Keratinocyte (primary cell): ENCODE measurements at regions not wholly inside any gene's neighbourhood (a gene's known extent, or its start where the extent isn't known, plus 50 kb on each side); places are given as distances from the start of the nearest gene placed in this dataset.

Experiments
- DNase-seq: peaks from one replicate; pipeline ENCODE4 v3.0.0-alpha.2; 2011; ENCODE audit warnings: low read depth, missing footprints, low spot score
- FAIRE-seq: peaks from 2 replicates; lab custom pipeline; 2011; peaks lifted over from hg19 to GRCh38; lab: Jason Lieb, UNC
- H2AFZ ChIP-seq: 2 replicates; pipeline ENCODE4 v1.6.0; 2012; ENCODE audit warnings: low read length, control low read depth, inconsistent platforms; ENCODE audit not compliant: control insufficient read depth
- H3K27ac ChIP-seq: 2 replicates; pipeline ENCODE4 v1.5.1; 2011; ENCODE audit warnings: low read length; ENCODE audit not compliant: control insufficient read depth, insufficient read depth
- H3K27me3 ChIP-seq: 3 replicates; pipeline ENCODE4 v1.6.0; 2011; ENCODE audit warnings: low read length; ENCODE audit not compliant: control insufficient read depth, insufficient read depth; ENCODE audit errors: extremely low read depth
- H3K36me3 ChIP-seq, 2 experiments: 2 replicates in 1 of 2; 3 replicates in 1 of 2; pipeline ENCODE4 v1.5.1; 2011; ENCODE audit warnings: low read length in 2 of 2, mild to moderate bottlenecking in 1 of 2; ENCODE audit not compliant: control insufficient read depth in 2 of 2, insufficient read depth in 2 of 2; ENCODE audit errors: extremely low read depth in 1 of 2
- H3K4me1 ChIP-seq: 3 replicates; pipeline ENCODE4 v1.5.1; 2011; ENCODE audit warnings: low read length; ENCODE audit not compliant: control insufficient read depth, insufficient read depth; ENCODE audit errors: extremely low read depth
- H3K4me2 ChIP-seq: 3 replicates; pipeline ENCODE4 v1.6.0; 2011; ENCODE audit warnings: low read depth, low read length; ENCODE audit not compliant: control insufficient read depth, insufficient read depth; ENCODE audit errors: extremely low read depth
- H3K4me3 ChIP-seq, 3 experiments: fragments of 200-600 bp in 1 of 3; sonication (generic) in 1 of 3; 2 replicates in 2 of 3; 3 replicates in 1 of 3; pipeline ENCODE4 v1.5.1; 2011 to 2016; ENCODE audit warnings: low read length in 3 of 3, mild to moderate bottlenecking in 3 of 3, control low read depth in 2 of 3, inconsistent platforms in 1 of 3, low read depth in 1 of 3, mixed read lengths in 1 of 3, mixed run types in 1 of 3, moderate library complexity in 1 of 3; ENCODE audit not compliant: control insufficient read depth in 2 of 3, insufficient read depth in 2 of 3; ENCODE audit errors: extremely low read depth in 1 of 3
- H3K79me2 ChIP-seq: 2 replicates; pipeline ENCODE4 v1.6.0; 2012; ENCODE audit warnings: low read length; ENCODE audit not compliant: control insufficient read depth, insufficient read depth
- H3K9ac ChIP-seq: 3 replicates; pipeline ENCODE4 v1.6.0; 2011; ENCODE audit warnings: low read length; ENCODE audit not compliant: control insufficient read depth, insufficient read depth; ENCODE audit errors: extremely low read depth
- H3K9me1 ChIP-seq: 3 replicates; pipeline ENCODE4 v1.6.0; 2011; ENCODE audit warnings: low read length; ENCODE audit not compliant: control insufficient read depth, insufficient read depth; ENCODE audit errors: extremely low read depth
- H3K9me3 ChIP-seq: 2 replicates; pipeline ENCODE4 v1.5.1; 2012; ENCODE audit warnings: low read depth, low read length; ENCODE audit not compliant: control insufficient read depth
- H4K20me1 ChIP-seq: 3 replicates; pipeline ENCODE4 v1.6.0; 2011; ENCODE audit warnings: low read length; ENCODE audit not compliant: control insufficient read depth, insufficient read depth; ENCODE audit errors: extremely low read depth
- EZH2 ChIP-seq: IDR thresholded peaks from one replicate; pipeline ENCODE4 v1.6.1; 2012; ENCODE audit warnings: inconsistent platforms, mild to moderate bottlenecking, low read length, moderate library complexity
- dilution Hi-C: fragments of 300-500 bp; cut with MboI; formaldehyde crosslinking; loops from one replicate; pipeline ENCODE4 v1.7.0; 2020; ENCODE audit warnings: low sequenced_read_pairs; ENCODE audit not compliant: extremely low pct_ligation_motif_present
- TF ChIP-seq, protein P1 (sequence below), 3 experiments: IDR thresholded peaks in 1 of 3; conservative IDR thresholded peaks in 1 of 3; optimal IDR thresholded peaks in 1 of 3; 2 replicates in 2 of 3; 3 replicates in 1 of 3; pipeline versions ENCODE3 to v1.5.1; 2011; ENCODE audit warnings: low read length in 3 of 3, mild to moderate bottlenecking in 3 of 3, moderate library complexity in 2 of 3, control low read depth in 1 of 3, inconsistent platforms in 1 of 3; ENCODE audit not compliant: insufficient read depth in 2 of 3; ENCODE audit errors: extremely low read depth in 1 of 3

DNA sequence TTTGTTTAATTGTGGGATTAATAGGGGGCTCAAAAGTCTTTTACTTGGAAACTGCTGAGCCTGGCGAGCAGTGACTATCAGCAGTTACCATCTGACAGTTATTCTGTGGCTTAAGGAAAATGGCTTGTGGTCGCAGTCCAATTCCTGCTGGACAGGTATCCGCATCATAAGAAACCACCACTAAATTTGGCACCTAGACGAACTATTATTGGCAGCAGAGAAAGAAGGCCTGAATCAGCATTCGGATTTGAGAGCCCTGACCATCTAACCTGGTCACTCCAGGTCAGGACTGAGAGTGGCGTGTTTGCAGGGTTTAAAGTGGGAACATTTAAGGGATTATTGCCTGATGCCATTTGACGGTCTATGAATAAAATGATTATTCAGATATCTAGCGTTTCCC lies 146.4 kb downstream of the RPS12 start:
- TF ChIP-seq, protein P1, sequence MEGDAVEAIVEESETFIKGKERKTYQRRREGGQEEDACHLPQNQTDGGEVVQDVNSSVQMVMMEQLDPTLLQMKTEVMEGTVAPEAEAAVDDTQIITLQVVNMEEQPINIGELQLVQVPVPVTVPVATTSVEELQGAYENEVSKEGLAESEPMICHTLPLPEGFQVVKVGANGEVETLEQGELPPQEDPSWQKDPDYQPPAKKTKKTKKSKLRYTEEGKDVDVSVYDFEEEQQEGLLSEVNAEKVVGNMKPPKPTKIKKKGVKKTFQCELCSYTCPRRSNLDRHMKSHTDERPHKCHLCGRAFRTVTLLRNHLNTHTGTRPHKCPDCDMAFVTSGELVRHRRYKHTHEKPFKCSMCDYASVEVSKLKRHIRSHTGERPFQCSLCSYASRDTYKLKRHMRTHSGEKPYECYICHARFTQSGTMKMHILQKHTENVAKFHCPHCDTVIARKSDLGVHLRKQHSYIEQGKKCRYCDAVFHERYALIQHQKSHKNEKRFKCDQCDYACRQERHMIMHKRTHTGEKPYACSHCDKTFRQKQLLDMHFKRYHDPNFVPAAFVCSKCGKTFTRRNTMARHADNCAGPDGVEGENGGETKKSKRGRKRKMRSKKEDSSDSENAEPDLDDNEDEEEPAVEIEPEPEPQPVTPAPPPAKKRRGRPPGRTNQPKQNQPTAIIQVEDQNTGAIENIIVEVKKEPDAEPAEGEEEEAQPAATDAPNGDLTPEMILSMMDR (optimal IDR thresholded peaks at IDR 0.05 in 1 of 3, IDR thresholded peaks at IDR 0.05 in 1 of 3, conservative IDR thresholded peaks at IDR 0.05 in 1 of 3; ENCODE audit: extremely low read depth in 1 of 3, insufficient read depth in 2 of 3, low read length in 3 of 3), result no peak
- TF ChIP-seq EZH2, result no peak
- FAIRE-seq (no peak), DNase-seq (no peak)
- Histone ChIP-seq H3K4me2 (no peak overlapping the region), H2AFZ (no peak overlapping the region), H3K36me3 (no peaks in the 10 kb centered on the region), H3K9me3 (no peaks in the 10 kb centered on the region), H3K27me3 (no peaks in the 10 kb centered on the region), H3K9me1 (no peaks in the 10 kb centered on the region), H3K4me3 (no peak overlapping the region), H3K9ac (no peak overlapping the region), H4K20me1 (no peaks in the 10 kb centered on the region), H3K27ac (no peak overlapping the region), H3K4me1 (no peaks in the 10 kb centered on the region), H3K79me2 (no peaks in the 10 kb centered on the region)
- dilution Hi-C loops, result no loop called here

DNA sequence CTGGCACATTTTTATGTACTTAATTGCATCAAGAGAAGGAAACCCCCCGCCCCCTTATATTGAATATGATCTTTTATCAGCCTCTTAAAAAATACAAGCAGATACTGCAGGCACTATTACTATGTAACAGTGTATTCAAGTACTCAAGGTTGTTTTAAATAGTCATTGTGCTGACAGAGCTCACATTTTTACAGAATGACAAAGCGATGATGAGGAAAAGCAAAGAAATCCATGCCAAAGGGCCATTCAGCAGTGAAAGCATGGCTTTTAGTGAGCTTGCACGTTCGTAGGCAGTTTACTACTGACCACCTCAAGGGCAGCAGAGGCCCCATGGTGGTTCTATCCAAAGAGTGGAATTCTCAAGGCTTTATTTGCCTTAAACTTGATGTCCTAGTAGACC lies 146.8 kb downstream of the RPS12 start:
- Histone ChIP-seq H3K79me2 (no peaks in the 10 kb centered on the region), H3K4me1 (no peaks in the 10 kb centered on the region), H3K27me3 (no peaks in the 10 kb centered on the region), H3K27ac (no peak overlapping the region), H3K36me3 (no peaks in the 10 kb centered on the region), H3K9ac (no peak overlapping the region), H3K4me2 (no peak overlapping the region), H3K4me3 (no peak overlapping the region), H2AFZ (no peak overlapping the region), H4K20me1 (no peaks in the 10 kb centered on the region), H3K9me3 (no peaks in the 10 kb centered on the region), H3K9me1 (no peaks in the 10 kb centered on the region)
- TF ChIP-seq, protein P1 (optimal IDR thresholded peaks at IDR 0.05 in 1 of 3, IDR thresholded peaks at IDR 0.05 in 1 of 3, conservative IDR thresholded peaks at IDR 0.05 in 1 of 3; ENCODE audit: extremely low read depth in 1 of 3, insufficient read depth in 2 of 3, low read length in 3 of 3), result no peak
- no peak for TF ChIP-seq EZH2
- dilution Hi-C loops, result no loop called here
- FAIRE-seq (no peak), DNase-seq (no peak)
